CD4-positive, alpha-beta memory T cell (primary cell): ENCODE measurements at regions not wholly inside any gene's neighbourhood (a gene's known extent, or its start where the extent isn't known, plus 50 kb on each side); places are given as distances from the start of the nearest gene placed in this dataset.
A peak's percentile ranks its signal among the peaks of the same experiment; 100 is the strongest.
"Not testable (repeated sequence)": the region's sequence is repeated elsewhere in the genome, so short reads cannot be mapped to it uniquely, and the experiment has no call there.

Experiments
- CTCF ChIA-PET: fragments of 350-600 bp; sonication (Branson Sonifier 250); formaldehyde crosslinking; loops from one replicate; lab custom pipeline; 2021; ENCODE audit warnings: inconsistent platforms; ENCODE audit not compliant: partially characterized antibody; lab: Charles Lee
- POLR2A ChIA-PET: fragments of 350-600 bp; sonication (Branson Sonifier 250); formaldehyde crosslinking; loops from one replicate; lab custom pipeline; 2021; ENCODE audit not compliant: partially characterized antibody; lab: Charles Lee
- DNase-seq, 5 donors: peaks; one replicate each; pipeline versions ENCODE4 v3.0.0 to v3.0.0-alpha.2; 2020 to 2022; ENCODE audit warnings: mixed read lengths in 1 of 5
- H3K27ac ChIP-seq: one replicate; pipeline ENCODE4 v1.7.0; 2013; ENCODE audit warnings: low read depth, low read length
- H3K27me3 ChIP-seq: 2 replicates; pipeline ENCODE4 v1.7.0; 2013; ENCODE audit warnings: mild to moderate bottlenecking, low read length, moderate library complexity; ENCODE audit not compliant: insufficient read depth
- H3K36me3 ChIP-seq: 2 replicates; pipeline ENCODE4 v1.7.0; 2013; ENCODE audit warnings: mild to moderate bottlenecking, low read length, moderate library complexity; ENCODE audit not compliant: insufficient read depth
- H3K4me1 ChIP-seq: 2 replicates; pipeline ENCODE4 v1.7.0; 2013; ENCODE audit warnings: mild to moderate bottlenecking, low read length, moderate library complexity; ENCODE audit not compliant: insufficient read depth
- H3K4me3 ChIP-seq, 2 donors: one replicate each; pipeline ENCODE4 v1.7.0; 2013; ENCODE audit warnings: low read length in 2 of 2, mild to moderate bottlenecking in 1 of 2
- H3K9me3 ChIP-seq, 2 donors: one replicate each; pipeline ENCODE4 v1.7.0; 2013; ENCODE audit warnings: low read length in 2 of 2, control low read depth in 1 of 2; ENCODE audit not compliant: control insufficient read depth in 1 of 2
- H3K27ac Mint-ChIP-seq, 7 donors: one replicate each; pipeline ENCODE4 v1.8.0; 2020 to 2021; ENCODE audit warnings: mixed read lengths in 7 of 7, mild to moderate bottlenecking in 6 of 7, inconsistent platforms in 3 of 7, moderate library complexity in 3 of 7
- H3K27me3 Mint-ChIP-seq, 2 donors: one replicate each; pipeline ENCODE4 v1.8.0; 2020 to 2021; ENCODE audit warnings: mixed read lengths in 2 of 2
- H3K36me3 Mint-ChIP-seq, 2 donors: one replicate each; pipeline ENCODE4 v1.8.0; 2020 to 2021; ENCODE audit warnings: mixed read lengths in 2 of 2, inconsistent platforms in 1 of 2, mild to moderate bottlenecking in 1 of 2
- H3K4me1 Mint-ChIP-seq, 4 donors: one replicate each; pipeline ENCODE4 v1.8.0; 2020 to 2021; ENCODE audit warnings: mixed read lengths in 4 of 4, mild to moderate bottlenecking in 1 of 4
- H3K4me3 Mint-ChIP-seq, 8 donors: one replicate each; pipeline ENCODE4 v1.8.0; 2020 to 2021; ENCODE audit warnings: mixed read lengths in 8 of 8, mild to moderate bottlenecking in 7 of 8, moderate library complexity in 6 of 8, inconsistent platforms in 3 of 8
- H3K9me3 Mint-ChIP-seq, 8 donors: one replicate each; pipeline ENCODE4 v1.8.0; 2020 to 2021; ENCODE audit warnings: mixed read lengths in 8 of 8, mild to moderate bottlenecking in 5 of 8, inconsistent platforms in 3 of 8, moderate library complexity in 1 of 8
- intact Hi-C: fragments of 100-400 bp; cut with micrococcal nuclease; formaldehyde crosslinking; loops from one replicate; pipeline ENCODE4 v1.15.1; 2023

DNA sequence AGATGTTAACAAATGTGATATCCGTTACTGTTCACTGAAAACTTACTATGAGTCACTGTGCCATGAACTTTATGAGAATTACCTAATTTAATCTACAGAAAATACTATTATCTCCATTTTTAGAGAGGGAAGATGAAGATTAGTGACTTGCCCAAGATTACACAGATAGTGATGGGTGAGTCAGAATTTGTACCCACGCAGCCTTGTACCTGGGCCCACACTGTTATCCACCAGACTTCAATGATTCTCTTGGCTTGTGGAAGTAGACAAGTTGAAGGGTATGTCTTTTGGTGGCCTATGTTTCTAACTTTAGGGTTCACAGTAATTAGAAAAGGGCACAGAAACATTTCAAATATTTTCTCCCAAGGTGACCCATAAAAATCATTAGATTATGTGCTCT, 472.5 kb upstream of the NR3C2 start:
- Mint-ChIP-seq H3K4me3 (no peak overlapping the region), H3K4me1 (no peaks in the 10 kb centered on the region), H3K9me3 (no peaks in the 10 kb centered on the region), H3K27me3 (no peaks in the 10 kb centered on the region), H3K36me3 (no peaks in the 10 kb centered on the region), H3K27ac (no peak overlapping the region)
- H3K36me3 ChIP-seq: no peaks in the 10 kb centered on the region
- no peaks in the 10 kb centered on the region for H3K27me3 ChIP-seq
- H3K9me3 ChIP-seq: no peaks in the 10 kb centered on the region
- CTCF ChIA-PET: no interaction called here
- intact Hi-C loops: no loop called here
- H3K4me1 ChIP-seq: no peaks in the 10 kb centered on the region
- no peak for DNase-seq
- no peak overlapping the region for H3K27ac ChIP-seq
- no peak overlapping the region for H3K4me3 ChIP-seq
- POLR2A ChIA-PET: no interaction called here

DNA sequence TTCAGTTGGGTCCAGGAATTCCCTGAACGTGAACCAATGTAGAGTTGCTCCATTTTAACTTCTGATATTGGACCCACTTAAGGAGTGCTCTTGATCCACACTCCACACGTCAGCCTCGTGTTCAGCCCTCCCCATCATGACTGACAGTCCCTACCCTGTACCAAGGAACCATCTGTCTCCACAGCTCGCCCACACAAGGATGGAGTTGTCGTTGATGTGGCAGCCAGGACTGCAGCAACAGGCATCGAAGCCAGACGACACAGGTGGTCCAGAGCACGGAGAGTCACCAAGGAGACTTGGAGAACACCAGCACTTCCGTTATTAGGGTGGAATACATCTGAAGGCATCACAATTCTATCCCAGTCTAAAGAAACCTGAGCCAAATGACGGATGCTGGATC, 472.1 kb upstream of the NR3C2 start:
- Histone ChIP-seq H3K27me3 (no peaks in the 10 kb centered on the region), H3K36me3 (no peaks in the 10 kb centered on the region), H3K4me3 (no peak overlapping the region), H3K27ac (no peak overlapping the region), H3K4me1 (no peaks in the 10 kb centered on the region), H3K9me3 (no peaks in the 10 kb centered on the region)
- Mint-ChIP-seq H3K27ac (no peak overlapping the region), H3K4me1 (no peaks in the 10 kb centered on the region), H3K36me3 (no peaks in the 10 kb centered on the region), H3K27me3 (no peaks in the 10 kb centered on the region), H3K9me3 (no peaks in the 10 kb centered on the region), H3K4me3 (no peak overlapping the region)
- POLR2A ChIA-PET: no interaction called here
- CTCF ChIA-PET: no interaction called here
- intact Hi-C loops: no loop called here
- no peak for DNase-seq

DNA sequence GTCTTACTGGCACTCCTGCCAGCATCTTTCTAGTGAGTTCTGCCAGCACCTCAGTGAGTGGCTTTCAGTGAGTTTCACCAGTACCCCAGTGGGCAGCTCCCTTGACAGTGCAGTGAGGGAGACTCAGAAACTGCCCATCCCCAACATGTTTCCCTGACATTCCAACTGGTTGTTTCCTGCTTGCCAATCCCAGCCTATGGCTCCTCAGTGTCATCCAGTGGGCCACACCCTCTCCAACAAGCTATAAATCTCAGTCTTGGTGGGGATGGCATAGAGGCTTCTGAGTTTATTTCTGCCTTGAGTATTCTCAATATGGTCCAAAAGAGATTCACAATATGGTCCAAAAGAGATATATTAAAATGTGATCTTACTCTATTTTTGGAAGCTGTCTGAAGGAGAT, 461.2 kb upstream of the NR3C2 start:
- no peak for DNase-seq
- Mint-ChIP-seq H3K27ac (no peak overlapping the region), H3K4me1 (no peaks in the 10 kb centered on the region), H3K4me3 (no peak overlapping the region), H3K9me3 (peaks cover 3 to 18% (median 12%) of the 10 kb centered on the region in 8 donors), H3K27me3 (peaks cover 0 to 3% of the 10 kb centered on the region in 2 donors), H3K36me3 (peaks cover 2 to 6% of the 10 kb centered on the region in 2 donors)
- POLR2A ChIA-PET: no interaction called here
- no peak overlapping the region for H3K27ac ChIP-seq
- H3K36me3 ChIP-seq: no peaks in the 10 kb centered on the region
- CTCF ChIA-PET: no interaction called here
- H3K27me3 ChIP-seq: no peaks in the 10 kb centered on the region
- H3K4me3 ChIP-seq: no peak overlapping the region
- no peaks in the 10 kb centered on the region for H3K4me1 ChIP-seq
- intact Hi-C loops: no loop called here
- H3K9me3 ChIP-seq: no peaks in the 10 kb centered on the region

DNA sequence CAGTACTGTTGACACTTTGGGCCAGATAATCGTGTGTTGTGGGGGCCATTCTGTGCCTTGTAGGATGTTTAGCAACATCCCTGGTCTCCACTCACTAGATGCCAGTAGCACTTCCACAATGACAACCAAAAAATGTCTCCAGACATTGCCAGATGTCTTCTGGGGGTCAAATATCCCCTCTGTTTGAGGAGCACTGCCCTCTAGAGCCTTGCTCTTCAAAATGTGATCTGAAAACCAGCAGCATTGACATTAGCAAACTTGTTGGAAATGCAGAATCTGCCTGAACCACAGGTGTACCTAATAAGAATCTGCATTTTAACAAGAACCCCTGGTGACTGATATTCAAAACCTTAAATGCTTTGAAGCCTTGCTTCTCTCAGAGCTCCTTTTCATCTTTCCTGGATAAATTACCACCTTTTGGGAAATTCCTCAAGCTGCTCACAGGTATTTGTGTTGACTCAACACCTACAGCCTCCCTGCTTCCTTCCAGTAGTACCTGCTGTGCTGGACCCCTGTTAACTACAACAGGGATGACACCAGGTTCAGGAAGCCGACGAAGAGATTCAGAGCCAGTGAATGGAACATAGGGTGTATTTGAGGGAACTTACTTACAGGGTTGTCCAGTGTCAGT, 459.0 kb upstream of the NR3C2 start:
- H3K4me3 Mint-ChIP-seq: no peak overlapping the region
- no peaks in the 10 kb centered on the region for H3K4me1 Mint-ChIP-seq

DNA sequence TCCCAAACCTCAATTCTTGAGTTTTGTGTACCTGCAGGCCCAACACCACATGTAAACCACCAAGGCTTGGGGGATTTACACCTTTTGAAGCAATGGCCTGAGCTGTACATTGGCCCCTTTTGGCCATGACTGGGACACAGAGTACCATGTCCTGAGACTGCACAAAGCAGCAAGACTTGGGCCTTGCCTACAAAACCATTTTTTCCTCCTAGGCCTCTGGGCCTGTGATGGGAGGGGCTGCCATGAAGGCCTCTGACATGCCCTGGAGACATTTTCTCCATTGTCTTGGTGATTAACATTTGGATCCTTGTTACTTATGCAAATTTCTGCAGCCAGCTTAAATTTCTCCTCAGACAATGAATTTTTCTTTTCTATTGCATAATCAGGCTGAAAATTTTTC, 455.9 kb upstream of the NR3C2 start:
- POLR2A ChIA-PET, H3K27ac ChIP-seq, H3K36me3 ChIP-seq, H3K27ac Mint-ChIP-seq, H3K27me3 ChIP-seq, CTCF ChIA-PET, H3K9me3 ChIP-seq, intact Hi-C loops, H3K36me3 Mint-ChIP-seq, H3K4me3 Mint-ChIP-seq, H3K4me3 ChIP-seq, H3K4me1 ChIP-seq, H3K27me3 Mint-ChIP-seq, DNase-seq, H3K4me1 Mint-ChIP-seq: not testable (repeated sequence)
- H3K9me3 Mint-ChIP-seq: peaks cover 6 to 38% (median 26%) of the 10 kb centered on the region in 8 donors

More for the DNA sequence above, 459.0 kb upstream of the NR3C2 start:
- intact Hi-C loops: no loop called here
- peaks cover 5 to 7% of the 10 kb centered on the region in 2 donors for H3K36me3 Mint-ChIP-seq
- no peaks in the 10 kb centered on the region for H3K4me1 ChIP-seq
- no peaks in the 10 kb centered on the region for H3K9me3 ChIP-seq
- H3K27ac ChIP-seq: no peak overlapping the region
- no peaks in the 10 kb centered on the region for H3K27me3 ChIP-seq
- no peak for DNase-seq
- CTCF ChIA-PET: no interaction called here
- no peak overlapping the region for H3K4me3 ChIP-seq
- POLR2A ChIA-PET: no interaction called here
- H3K27me3 Mint-ChIP-seq: no peaks in the 10 kb centered on the region
- no peak overlapping the region for H3K27ac Mint-ChIP-seq
- no peaks in the 10 kb centered on the region for H3K36me3 ChIP-seq
- peaks cover 4 to 35% (median 26%) of the 10 kb centered on the region in 8 donors for H3K9me3 Mint-ChIP-seq

DNA sequence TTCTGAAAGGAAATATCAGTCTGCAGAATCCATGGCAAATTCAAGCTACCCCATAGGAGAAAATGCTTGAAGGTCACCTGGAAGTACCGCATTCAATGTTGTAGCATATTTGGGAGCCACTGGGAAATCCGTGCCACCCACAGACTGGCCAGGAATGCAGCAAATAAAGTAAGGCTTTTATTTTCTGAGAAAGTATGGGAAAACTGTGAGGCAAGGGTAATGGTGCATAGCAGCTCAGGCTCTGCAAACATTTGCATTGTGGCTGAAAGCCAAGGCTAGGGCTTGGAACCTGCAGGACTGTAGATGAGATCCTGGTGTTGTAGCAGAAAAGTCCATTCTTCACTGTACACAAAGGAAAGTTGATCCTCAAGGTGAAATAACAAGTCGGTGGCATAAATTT, 450.9 kb upstream of the NR3C2 start:
- POLR2A ChIA-PET: no interaction called here
- intact Hi-C loops: no loop called here
- H3K4me1 Mint-ChIP-seq: no peaks in the 10 kb centered on the region
- Histone ChIP-seq H3K36me3 (no peaks in the 10 kb centered on the region), H3K27ac (no peak overlapping the region), H3K27me3 (no peaks in the 10 kb centered on the region), H3K9me3 (no peaks in the 10 kb centered on the region), H3K4me3 (no peak overlapping the region), H3K4me1 (no peaks in the 10 kb centered on the region)
- peaks cover 2 to 17% (median 11%) of the 10 kb centered on the region in 8 donors for H3K9me3 Mint-ChIP-seq
- DNase-seq: no peak
- H3K27ac Mint-ChIP-seq: no peak overlapping the region
- no peak overlapping the region for H3K4me3 Mint-ChIP-seq
- CTCF ChIA-PET: no interaction called here
- peaks cover 0 to 1% of the 10 kb centered on the region in 2 donors for H3K27me3 Mint-ChIP-seq
- H3K36me3 Mint-ChIP-seq: peaks cover 0 to 2% of the 10 kb centered on the region in 2 donors

DNA sequence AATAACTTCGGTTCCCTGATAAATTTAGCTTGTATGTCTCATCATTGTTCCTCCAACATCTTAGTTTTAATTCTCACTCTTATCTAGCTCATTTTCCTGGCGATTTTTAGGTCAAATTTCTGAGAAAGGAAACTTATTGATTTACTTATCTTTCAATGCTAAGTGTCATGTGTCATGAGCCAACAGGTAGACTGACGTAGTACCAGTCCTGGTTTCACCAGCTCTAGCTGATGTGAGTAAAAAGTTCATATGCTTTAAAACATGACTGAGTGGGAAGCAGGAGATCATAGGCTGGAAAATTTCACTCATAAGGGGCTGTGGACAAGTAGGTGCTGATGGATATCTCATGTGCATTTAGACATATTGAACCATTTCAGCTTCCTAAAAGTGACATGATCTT, 441.7 kb upstream of the NR3C2 start:
- peaks cover 5 to 6% of the 10 kb centered on the region in 2 donors for H3K27me3 Mint-ChIP-seq
- POLR2A ChIA-PET: no interaction called here
- H3K27ac Mint-ChIP-seq: peak overlapping the region in 1 of 7 donors; percentile 32
- H3K27me3 ChIP-seq: no peaks in the 10 kb centered on the region
- no peaks in the 10 kb centered on the region for H3K4me1 Mint-ChIP-seq
- intact Hi-C loops: no loop called here
- no peak for DNase-seq
- no peaks in the 10 kb centered on the region for H3K36me3 Mint-ChIP-seq
- H3K4me3 ChIP-seq: no peak overlapping the region
- peaks cover 0 to 3% (median 0%) of the 10 kb centered on the region in 8 donors for H3K9me3 Mint-ChIP-seq
- H3K4me3 Mint-ChIP-seq: no peak overlapping the region
- H3K36me3 ChIP-seq: no peaks in the 10 kb centered on the region
- no peaks in the 10 kb centered on the region for H3K9me3 ChIP-seq
- H3K27ac ChIP-seq: no peak overlapping the region
- no peaks in the 10 kb centered on the region for H3K4me1 ChIP-seq
- CTCF ChIA-PET: no interaction called here

DNA sequence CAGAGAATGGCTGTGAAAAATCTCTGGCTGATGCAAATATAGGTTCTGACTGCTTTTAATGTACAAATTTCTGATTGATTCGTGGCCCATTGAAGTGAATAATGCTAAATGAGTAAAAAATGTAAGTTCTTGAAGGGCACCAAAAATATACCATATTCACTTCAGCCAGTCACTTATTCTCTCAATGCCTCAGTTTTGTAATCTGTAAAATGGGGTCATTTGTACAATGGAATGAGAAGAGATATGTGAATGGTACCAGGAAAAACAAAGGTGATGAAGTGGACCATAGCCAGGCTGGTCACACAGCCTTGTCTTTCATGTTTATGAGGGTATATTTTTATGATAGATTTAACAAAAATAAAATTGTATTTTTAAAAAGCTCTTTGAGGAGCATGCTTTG, 441.2 kb upstream of the NR3C2 start:
- Histone ChIP-seq H3K27ac (no peak overlapping the region), H3K4me3 (no peak overlapping the region), H3K9me3 (no peaks in the 10 kb centered on the region), H3K36me3 (no peaks in the 10 kb centered on the region), H3K27me3 (no peaks in the 10 kb centered on the region), H3K4me1 (no peaks in the 10 kb centered on the region)
- intact Hi-C loops: no loop called here
- no peak overlapping the region for H3K4me3 Mint-ChIP-seq
- H3K27me3 Mint-ChIP-seq: peaks cover 5 to 6% of the 10 kb centered on the region in 2 donors
- no peak for DNase-seq
- H3K4me1 Mint-ChIP-seq: no peaks in the 10 kb centered on the region
- H3K9me3 Mint-ChIP-seq: peaks cover 0 to 3% (median 0%) of the 10 kb centered on the region in 8 donors
- ChIA-PET POLR2A (no interaction called here), CTCF (no interaction called here)
- no peaks in the 10 kb centered on the region for H3K36me3 Mint-ChIP-seq
- H3K27ac Mint-ChIP-seq: no peak overlapping the region
